Kidney (tissue), 13 donors: ENCODE measurements at regions not wholly inside any gene's neighbourhood (a gene's known extent, or its start where the extent isn't known, plus 50 kb on each side); places are given as distances from the start of the nearest gene placed in this dataset.

Source experiments
- DNase-seq, 5 donors: peaks; one replicate each; pipeline ENCODE4 v3.0.0-alpha.2; 2013 to 2020
- FAIRE-seq: peaks from 2 replicates; lab custom pipeline; 2012; peaks lifted over from hg19 to GRCh38; lab: Jason Lieb, UNC
- H3K27ac ChIP-seq, 2 donors: one replicate each; pipeline ENCODE4 v1.7.0; 2013; ENCODE audit warnings: low read depth in 2 of 2, low read length in 2 of 2, inconsistent platforms in 1 of 2
- H3K27me3 ChIP-seq: one replicate; pipeline ENCODE4 v1.7.1; 2013; ENCODE audit warnings: low read length, inconsistent platforms; ENCODE audit not compliant: control insufficient read depth, insufficient read depth
- H3K36me3 ChIP-seq, 3 donors: one replicate each; pipeline versions ENCODE4 v1.7.0 to v1.7.1; 2013; ENCODE audit warnings: low read length in 3 of 3, control low read depth in 1 of 3, inconsistent platforms in 1 of 3; ENCODE audit not compliant: insufficient read depth in 3 of 3, control insufficient read depth in 2 of 3
- H3K4me1 ChIP-seq, 3 donors: one replicate each; pipeline versions ENCODE4 v1.7.0 to v1.7.1; 2013; ENCODE audit warnings: low read length in 3 of 3, inconsistent platforms in 1 of 3, low read depth in 1 of 3; ENCODE audit not compliant: control insufficient read depth in 2 of 3, insufficient read depth in 2 of 3
- H3K4me3 ChIP-seq, 3 donors: one replicate each; pipeline versions ENCODE4 v1.7.0 to v1.8.1; 2013; ENCODE audit warnings: low read length in 3 of 3, control low read depth in 1 of 3, inconsistent platforms in 1 of 3
- H3K9ac ChIP-seq, 3 donors: one replicate each; pipeline versions ENCODE4 v1.7.0 to v1.7.1; 2013; ENCODE audit warnings: low read length in 3 of 3, control low read depth in 1 of 3, inconsistent platforms in 1 of 3
- H3K9me3 ChIP-seq, 3 donors: one replicate each; pipeline versions ENCODE4 v1.7.0 to v1.7.1; 2013; ENCODE audit warnings: low read length in 3 of 3, control low read depth in 1 of 3, inconsistent platforms in 1 of 3; ENCODE audit not compliant: control insufficient read depth in 2 of 3, insufficient read depth in 1 of 3
- CTCF ChIP-seq: IDR thresholded peaks from 3 replicates; pipeline ENCODE4 v1.5.1; 2012; ENCODE audit warnings: mild to moderate bottlenecking, moderate library complexity, borderline replicate concordance; ENCODE audit not compliant: insufficient read depth; ENCODE audit errors: extremely low read depth
- intact Hi-C: fragments of 100-400 bp; cut with DNase I; formaldehyde crosslinking; loops from one replicate; pipeline ENCODE4 v1.11.1; 2022
- donor health status: control.
- donor health status: control.
- donor health status: control.
- donor health status: control.
- donor health status: control.
- donor health status: DM: yes; HTN: yes; CAD: no.
- donor health status: Normal renal cell carcinoma (clear cell type).

GRCh38 chr13:34756572-34756971 lies 185.5 kb upstream of the NBEA start:
- no peak for TF ChIP-seq CTCF
- Histone ChIP-seq H3K9me3 (no peaks in the 10 kb centered on the region), H3K27me3 (no peaks in the 10 kb centered on the region), H3K36me3 (no peaks in the 10 kb centered on the region), H3K9ac (no peak overlapping the region), H3K27ac (no peak overlapping the region), H3K4me1 (no peaks in the 10 kb centered on the region), H3K4me3 (no peak overlapping the region)
- intact Hi-C loops: no loop called here
- FAIRE-seq (no peak), DNase-seq (no peak)

GRCh38 chr13:34757441-34757840 lies 184.6 kb upstream of the NBEA start:
- DNase-seq (no peak), FAIRE-seq (no peak)

GRCh38 chr13:34758628-34759027 lies 183.4 kb upstream of the NBEA start:
- no peak overlapping the region for H3K9ac ChIP-seq
- H3K9me3 ChIP-seq: no peaks in the 10 kb centered on the region
- H3K4me3 ChIP-seq: no peak overlapping the region
- DNase-seq: no peak
- TF ChIP-seq CTCF: no peak
- FAIRE-seq: no peak
- no peaks in the 10 kb centered on the region for H3K36me3 ChIP-seq
- H3K27ac ChIP-seq: no peak overlapping the region
- H3K27me3 ChIP-seq: no peaks in the 10 kb centered on the region
- intact Hi-C loops: no loop called here
- peaks cover 0 to 2% (median 0%) of the 10 kb centered on the region in 3 donors for H3K4me1 ChIP-seq

More at GRCh38 chr13:34757441-34757840, 184.6 kb upstream of the NBEA start:
- no peak overlapping the region for H3K4me3 ChIP-seq
- TF ChIP-seq CTCF: no peak
- H3K27ac ChIP-seq: no peak overlapping the region
- no peaks in the 10 kb centered on the region for H3K9me3 ChIP-seq
- intact Hi-C loops: no loop called here
- no peak overlapping the region for H3K9ac ChIP-seq
- H3K36me3 ChIP-seq: no peaks in the 10 kb centered on the region
- H3K4me1 ChIP-seq: no peaks in the 10 kb centered on the region
- no peaks in the 10 kb centered on the region for H3K27me3 ChIP-seq

- Histone ChIP-seq H3K4me1 (peaks cover 0 to 2% (median 0%) of the 10 kb centered on the region in 3 donors), H3K9me3 (no peaks in the 10 kb centered on the region), H3K27ac (no peak overlapping the region), H3K4me3 (no peak overlapping the region), H3K27me3 (no peaks in the 10 kb centered on the region), H3K36me3 (no peaks in the 10 kb centered on the region), H3K9ac (no peak overlapping the region)
- intact Hi-C loops: no loop called here
- DNase-seq: no peak
- TF ChIP-seq CTCF: no peak
- peak; percentile 50 for FAIRE-seq
Measured at GRCh38 chr13:34762312-34762711, 179.8 kb upstream of the NBEA start.
